ELR (cell line): ENCODE measurements at regions not wholly inside any gene's neighbourhood (a gene's known extent, or its start where the extent isn't known, plus 50 kb on each side); places are given as distances from the start of the nearest gene placed in this dataset.

Experiments used
- DNase-seq: peaks from one replicate; pipeline ENCODE4 v3.0.0-alpha.2; 2015; ENCODE audit warnings: low read depth

- DNase-seq = no peak
Observed at GRCh38 chr2:88283886-88284592, 113.9 kb downstream of the THNSL2 start.

- DNase-seq = no peak
Observed at GRCh38 chr2:88281302-88282217, 111.4 kb downstream of the THNSL2 start.

- DNase-seq = no peak
Observed at GRCh38 chr2:88269836-88270235, 99.7 kb downstream of the THNSL2 start.

- DNase-seq = peak; percentile 47
Observed at GRCh38 chr2:88265352-88266303, 95.5 kb downstream of the THNSL2 start.

GRCh38 chr2:88263861-88264260 is 93.7 kb downstream of the THNSL2 start:
- no peak for DNase-seq

GRCh38 chr2:88261725-88262124 is 91.6 kb downstream of the THNSL2 start:
- DNase-seq = no peak

- DNase-seq = no peak
Observed at GRCh38 chr2:88258208-88258607, 88.1 kb downstream of the THNSL2 start.

GRCh38 chr2:88254437-88255091 is 84.4 kb downstream of the THNSL2 start:
- DNase-seq = peak; percentile 41

- no peak for DNase-seq
Observed at GRCh38 chr2:88253997-88254396, 83.9 kb downstream of the THNSL2 start.

GRCh38 chr2:88253375-88253774 is 83.2 kb downstream of the THNSL2 start:
- no peak for DNase-seq

GRCh38 chr2:88252646-88253045 is 82.5 kb downstream of the THNSL2 start:
- DNase-seq = no peak

- DNase-seq = no peak
Observed at GRCh38 chr2:88252111-88252510, 82.0 kb downstream of the THNSL2 start.

GRCh38 chr2:88250404-88250803 is 80.3 kb downstream of the THNSL2 start:
- no peak for DNase-seq

GRCh38 chr2:88248280-88248828 is 78.2 kb downstream of the THNSL2 start:
- DNase-seq = no peak

GRCh38 chr2:88247531-88247930 is 77.4 kb downstream of the THNSL2 start:
- DNase-seq = no peak

GRCh38 chr2:88245109-88245508 is 75.0 kb downstream of the THNSL2 start:
- no peak for DNase-seq

GRCh38 chr2:88239781-88240180 is 69.6 kb downstream of the THNSL2 start:
- no peak for DNase-seq

GRCh38 chr2:88236666-88237065 is 66.5 kb downstream of the THNSL2 start:
- no peak for DNase-seq
